Thyroid gland (tissue), 4 donors: ENCODE measurements at regions not wholly inside any gene's neighbourhood (a gene's known extent, or its start where the extent isn't known, plus 50 kb on each side); places are given as distances from the start of the nearest gene placed in this dataset.

Source experiments
- DNase-seq, 2 donors: peaks; one replicate each; pipeline ENCODE4 v3.0.0-alpha.2; 2019
- H3K27ac ChIP-seq, 3 donors: fragments of 200-600 bp; sonication (generic); 1 replicate in 2 of 3; 2 replicates in 1 of 3; pipeline ENCODE4 v1.5.1; 2016 to 2019; ENCODE audit warnings: mild to moderate bottlenecking in 1 of 3, moderate library complexity in 1 of 3
- H3K27me3 ChIP-seq: fragments of 200-600 bp; sonication (generic); one replicate; pipeline ENCODE4 v1.5.1; 2019
- H3K36me3 ChIP-seq, 2 donors: fragments of 200-600 bp; sonication (generic); one replicate each; pipeline ENCODE4 v1.5.1; 2016 to 2019
- H3K4me1 ChIP-seq, 2 donors: fragments of 200-600 bp; sonication (generic); one replicate each; pipeline ENCODE4 v1.5.1; 2017 to 2019
- H3K4me3 ChIP-seq, 3 donors: fragments of 200-600 bp; sonication (generic); replicated peaks in 1 of 3; 1 replicate in 2 of 3; 2 replicates in 1 of 3; pipeline ENCODE4 v1.5.1; 2016; ENCODE audit warnings: mild to moderate bottlenecking in 1 of 3
- H3K9me3 ChIP-seq: fragments of 200-600 bp; sonication (generic); one replicate; pipeline ENCODE4 v1.5.1; 2017
- CTCF ChIP-seq, 6 experiments: fragments of 200-600 bp in 3 of 6; fragments of 450-650 bp in 3 of 6; sonication (generic) in 3 of 6; IDR thresholded peaks; one replicate each; pipeline ENCODE4 v1.5.1; 2016 to 2019; ENCODE audit warnings: antibody characterized with exemption in 6 of 6, mild to moderate bottlenecking in 2 of 6, inconsistent platforms in 1 of 6, moderate library complexity in 1 of 6
- POLR2A ChIP-seq, 2 donors: fragments of 450-650 bp; IDR thresholded peaks; one replicate each; pipeline ENCODE4 v1.6.1; 2017; ENCODE audit warnings: antibody characterized with exemption in 2 of 2, mild to moderate bottlenecking in 2 of 2, moderate library complexity in 1 of 2
- whole genome bisulfite sequencing, 2 donors: methylation state at CpG; one replicate each; pipeline ENCODE4 v1.1.5; 2017; 5-methylcytosine and 5-hydroxymethylcytosine counted together
- intact Hi-C: fragments of 100-400 bp; cut with DNase I; formaldehyde crosslinking; loops from one replicate; pipeline ENCODE4 v1.15.1; 2023

GRCh38 chr2:168338803-168339437 lies 91.5 kb upstream of the STK39 start:
- intact Hi-C loops: no loop called here
- TF ChIP-seq POLR2A (IDR thresholded peaks at IDR 0.05) (no peak), CTCF (IDR thresholded peaks at IDR 0.05) (no peak)
- no peaks in the 10 kb centered on the region for H3K36me3 ChIP-seq
- WGBS, 2 donors: 74 to 88% methylated on average over 1 of the region's 1 CpG
- no peaks in the 10 kb centered on the region for H3K4me1 ChIP-seq
- H3K27ac ChIP-seq: no peak overlapping the region
- DNase-seq: no peak
- H3K4me3 ChIP-seq: no peak overlapping the region
- no peaks in the 10 kb centered on the region for H3K27me3 ChIP-seq
- H3K9me3 ChIP-seq: no peaks in the 10 kb centered on the region

- Histone ChIP-seq H3K36me3 (no peaks in the 10 kb centered on the region), H3K27me3 (no peaks in the 10 kb centered on the region), H3K4me1 (no peaks in the 10 kb centered on the region), H3K4me3 (no peak overlapping the region), H3K9me3 (no peaks in the 10 kb centered on the region), H3K27ac (no peak overlapping the region)
- 96 to 98% methylated on average over 5 of the region's 5 CpGs for WGBS, 2 donors
- no peak for TF ChIP-seq CTCF (IDR thresholded peaks at IDR 0.05)
- no peak for TF ChIP-seq POLR2A (IDR thresholded peaks at IDR 0.05)
- intact Hi-C loops: loop anchor here (10.0 kb wide), 2 partner anchors 364 to 584 kb away; no protein-coding TSS in a partner anchor
- no peak for DNase-seq
Measured at GRCh38 chr2:168340931-168341330, 93.5 kb upstream of the STK39 start.

GRCh38 chr2:168343586-168343985 lies 96.2 kb upstream of the STK39 start:
- H3K4me3 ChIP-seq: no peak overlapping the region
- intact Hi-C loops: loop anchor here (10.0 kb wide), 2 partner anchors 361 to 581 kb away; no protein-coding TSS in a partner anchor
- no peak overlapping the region for H3K27ac ChIP-seq

GRCh38 chr2:168344706-168345105 lies 97.3 kb upstream of the STK39 start:
- Histone ChIP-seq H3K27me3 (no peaks in the 10 kb centered on the region), H3K4me3 (no peak overlapping the region), H3K36me3 (no peaks in the 10 kb centered on the region), H3K9me3 (no peaks in the 10 kb centered on the region), H3K4me1 (peaks cover 0 to 4% of the 10 kb centered on the region in 2 donors), H3K27ac (no peak overlapping the region)
- no peak for DNase-seq
- intact Hi-C loops: loop anchor here (5.0 to 10.0 kb wide), 3 partner anchors 360 to 580 kb away; no protein-coding TSS in a partner anchor
- TF ChIP-seq POLR2A (IDR thresholded peaks at IDR 0.05): no peak
- TF ChIP-seq CTCF (IDR thresholded peaks at IDR 0.05): no peak
- WGBS, 2 donors: 83 to 92% methylated on average over 5 of the region's 5 CpGs

More at GRCh38 chr2:168343586-168343985, 96.2 kb upstream of the STK39 start:
- Histone ChIP-seq H3K4me1 (peaks cover 0 to 4% of the 10 kb centered on the region in 2 donors), H3K9me3 (no peaks in the 10 kb centered on the region), H3K36me3 (no peaks in the 10 kb centered on the region), H3K27me3 (no peaks in the 10 kb centered on the region)
- 83 to 91% methylated on average over 5 of the region's 5 CpGs for WGBS, 2 donors
- TF ChIP-seq POLR2A (IDR thresholded peaks at IDR 0.05) (no peak), CTCF (IDR thresholded peaks at IDR 0.05) (no peak)
- DNase-seq: no peak

- Histone ChIP-seq H3K9me3 (no peaks in the 10 kb centered on the region), H3K27me3 (no peaks in the 10 kb centered on the region), H3K36me3 (no peaks in the 10 kb centered on the region), H3K4me3 (no peak overlapping the region), H3K27ac (no peak overlapping the region), H3K4me1 (peaks cover 0 to 4% of the 10 kb centered on the region in 2 donors)
- no peak for TF ChIP-seq POLR2A (IDR thresholded peaks at IDR 0.05)
- TF ChIP-seq CTCF (IDR thresholded peaks at IDR 0.05): no peak
- intact Hi-C loops: loop anchor here (5.0 to 10.0 kb wide), 3 partner anchors 359 to 579 kb away; no protein-coding TSS in a partner anchor
- no peak for DNase-seq
- WGBS, 2 donors: 50 to 60% methylated on average over 3 of the region's 3 CpGs
Measured at GRCh38 chr2:168345601-168346000, 98.2 kb upstream of the STK39 start.
